Stimulated activated naive CD8-positive, alpha-beta T cell treated with anti-CD3 and anti-CD28 coated beads, Interleukin-15, amount 100 ng/mL, for 72 hours (primary cell): ENCODE measurements at regions not wholly inside any gene's neighbourhood (a gene's known extent, or its start where the extent isn't known, plus 50 kb on each side); places are given as distances from the start of the nearest gene placed in this dataset.

Experiments
- ATAC-seq: fragments of 150-1000 bp; cut with Tn5 transposase; 2 replicates; pipeline ENCODE4 v1.10.0; 2021; ENCODE audit warnings: mild to moderate bottlenecking, moderate library complexity
- DNase-seq, 2 donors: peaks; one replicate each; pipeline ENCODE4 v3.0.0; 2021 to 2022
- H3K27ac Mint-ChIP-seq, 2 donors: one replicate each; pipeline ENCODE4 v1.8.0; 2022; ENCODE audit warnings: mild to moderate bottlenecking in 2 of 2, mixed read lengths in 2 of 2, moderate library complexity in 2 of 2
- H3K27me3 Mint-ChIP-seq: one replicate; pipeline ENCODE4 v1.8.0; 2022; ENCODE audit warnings: mixed read lengths
- H3K4me1 Mint-ChIP-seq: one replicate; pipeline ENCODE4 v1.8.0; 2022; ENCODE audit warnings: mild to moderate bottlenecking, mixed read lengths
- H3K4me3 Mint-ChIP-seq, 2 donors: one replicate each; pipeline ENCODE4 v1.8.0; 2022; ENCODE audit warnings: mild to moderate bottlenecking in 2 of 2, mixed read lengths in 2 of 2, moderate library complexity in 1 of 2
- H3K9me3 Mint-ChIP-seq, 2 donors: one replicate each; pipeline ENCODE4 v1.8.0; 2022; ENCODE audit warnings: mixed read lengths in 2 of 2

DNA sequence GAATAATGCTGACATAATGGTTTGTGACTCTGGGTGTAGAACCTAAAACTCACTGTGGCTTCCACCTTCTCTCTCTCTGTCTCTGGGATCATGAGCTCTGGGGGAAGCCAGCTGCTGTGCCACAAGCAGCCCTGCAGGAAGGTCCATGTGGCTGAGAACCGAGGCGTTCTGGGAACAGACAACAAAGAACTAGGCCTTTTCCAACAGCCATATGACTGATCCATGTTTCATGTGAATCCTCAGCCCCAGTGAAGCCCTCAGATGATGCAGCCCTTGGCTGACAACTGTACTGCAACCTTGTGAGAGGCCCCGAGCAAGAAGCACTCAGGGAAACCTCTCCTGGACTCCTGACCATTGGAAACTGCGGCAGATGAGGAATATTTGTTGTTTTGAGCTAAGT, 56.6 kb downstream of the HLA-G start:
- ATAC-seq, result no peak
- Mint-ChIP-seq H3K4me3 (no peak overlapping the region), H3K9me3 (peaks cover 0 to 11% of the 10 kb centered on the region in 2 donors), H3K27ac (no peak overlapping the region), H3K4me1 (peaks cover 19% of the 10 kb centered on the region), H3K27me3 (no peaks in the 10 kb centered on the region)
- DNase-seq, result no peak

DNA sequence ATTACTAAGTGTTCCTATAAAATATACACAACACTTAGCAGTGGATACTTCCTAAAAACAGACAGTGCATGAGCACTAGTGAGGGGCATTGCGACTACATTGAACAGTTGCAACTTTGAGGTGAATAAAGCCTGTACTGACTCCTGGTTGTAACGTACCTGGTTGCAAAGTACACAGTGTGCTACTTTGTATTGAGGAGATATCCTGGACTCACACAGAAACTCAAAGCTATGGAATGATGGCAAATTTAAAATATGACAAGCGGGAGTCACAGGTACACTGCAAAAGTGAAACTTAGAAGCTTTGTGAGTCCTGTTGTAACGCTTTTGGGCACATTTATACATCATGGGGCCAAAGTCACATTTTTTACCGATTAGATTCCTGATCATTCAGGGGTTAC, 55.6 kb upstream of the HLA-A start:
- Mint-ChIP-seq H3K4me1 (peaks cover 19% of the 10 kb centered on the region), H3K4me3 (peak overlapping the region; percentile 9 to 91), H3K27me3 (no peaks in the 10 kb centered on the region), H3K27ac (peak overlapping the region in 1 of 2 donors; percentile 96), H3K9me3 (peaks cover 0 to 11% of the 10 kb centered on the region in 2 donors)
- ATAC-seq (no peak), DNase-seq (no peak)

- H3K27ac Mint-ChIP-seq, result peak overlapping the region; percentile 76 to 96
- DNase-seq (peak; percentile 19 to 59), ATAC-seq (peak; percentile 49)
- peaks cover 19% of the 10 kb centered on the region for H3K4me1 Mint-ChIP-seq
- peak overlapping the region; percentile 90 to 91 for H3K4me3 Mint-ChIP-seq
- peaks cover 0 to 11% of the 10 kb centered on the region in 2 donors for H3K9me3 Mint-ChIP-seq
- no peaks in the 10 kb centered on the region for H3K27me3 Mint-ChIP-seq
These were observed 55.0 kb upstream of the HLA-A start for GRCh38 chr6:29887330-29887818.

GRCh38 chr6:29887819-29888776, 54.2 kb upstream of the HLA-A start:
- ATAC-seq, result peak; percentile 93
- peak; percentile 85 to 91 for DNase-seq
- peaks cover 19% of the 10 kb centered on the region for H3K4me1 Mint-ChIP-seq
- H3K27ac Mint-ChIP-seq, result peak overlapping the region; percentile 76 to 96
- H3K4me3 Mint-ChIP-seq, result peak overlapping the region; percentile 90 to 91
- peaks cover 0 to 11% of the 10 kb centered on the region in 2 donors for H3K9me3 Mint-ChIP-seq
- H3K27me3 Mint-ChIP-seq, result no peaks in the 10 kb centered on the region
